K562 (cell line): ENCODE measurements at regions not wholly inside any gene's neighbourhood (a gene's known extent, or its start where the extent isn't known, plus 50 kb on each side); places are given as distances from the start of the nearest gene placed in this dataset.

Experiments
- ATAC-seq: fragments of 200-7000 bp; cut with Tn5 transposase; 3 replicates; pipeline ENCODE4 v1.9.1; 2020; ENCODE audit warnings: moderate library complexity
- BruUV-seq: library from RNA; stranded (reverse); fragments of 400-500 nt; replicated peaks from 2 replicates; lab custom pipeline; 2021; lab: Mats Ljungman, UMichigan
- CTCF ChIA-PET: fragments of 300-600 bp; formaldehyde crosslinking; extraction: SDS; loops from one replicate; lab custom pipeline; 2021; ENCODE audit warnings: low intra/inter-chr PET ratio; lab: Yijun Ruan, JAX
- POLR2A ChIA-PET: fragments of 300-600, 350-650 bp; sonication (Branson Sonifier 250); formaldehyde crosslinking; extraction: SDS; loops from one replicate; lab custom pipeline; 2021; ENCODE audit warnings: antibody characterized with exemption, inconsistent platforms; lab: Yijun Ruan, JAX
- DNase-seq, 4 experiments: peaks; one replicate each; pipeline versions ENCODE4 v3.0.0 to v3.0.0-alpha.2; 2011 to 2018; ENCODE audit warnings: low spot score in 3 of 4, mixed read lengths in 3 of 4; ENCODE audit errors: extremely low read depth in 1 of 4
- FAIRE-seq: peaks from 2 replicates; lab custom pipeline; 2011; peaks lifted over from hg19 to GRCh38; lab: Jason Lieb, UNC
- H2AFZ ChIP-seq: 2 replicates; pipeline ENCODE4 v1.6.0; 2011; ENCODE audit warnings: low read depth, low read length, control low read depth, inconsistent platforms
- H3K27ac ChIP-seq: fragments of 200-600 bp; 3 replicates; pipeline ENCODE4 v1.8.0; 2011; ENCODE audit warnings: low read depth, mild to moderate bottlenecking, control low read depth, inconsistent platforms, low read length, moderate library complexity, mixed read lengths; ENCODE audit errors: extremely low read depth
- H3K27me3 ChIP-seq, 2 experiments: fragments of 300-600 bp in 1 of 2; 2 replicates in 1 of 2; 3 replicates in 1 of 2; pipeline versions ENCODE4 v1.6.0 to v1.8.0; 2011; ENCODE audit warnings: inconsistent platforms in 2 of 2, low read length in 2 of 2, mild to moderate bottlenecking in 1 of 2, mixed read lengths in 1 of 2, moderate library complexity in 1 of 2; ENCODE audit not compliant: control insufficient read depth in 2 of 2, insufficient read depth in 2 of 2
- H3K36me3 ChIP-seq: fragments of 300-600 bp; 3 replicates; pipeline ENCODE4 v1.8.0; 2011; ENCODE audit warnings: mild to moderate bottlenecking, low read length, inconsistent platforms; ENCODE audit not compliant: control insufficient read depth, insufficient read depth
- H3K4me1 ChIP-seq, 2 experiments: fragments of 200-600 bp in 1 of 2; replicated peaks in 1 of 2; 2 replicates in 1 of 2; 3 replicates in 1 of 2; pipeline versions ENCODE4 v1.5.1 to v1.8.0; 2011; ENCODE audit warnings: inconsistent platforms in 2 of 2, low read length in 2 of 2, mild to moderate bottlenecking in 1 of 2, mixed read lengths in 1 of 2, moderate library complexity in 1 of 2; ENCODE audit not compliant: control insufficient read depth in 2 of 2, insufficient read depth in 2 of 2
- H3K4me2 ChIP-seq: 2 replicates; pipeline ENCODE4 v1.6.1; 2011; ENCODE audit warnings: low read length, control low read depth, inconsistent platforms, mixed read lengths; ENCODE audit not compliant: insufficient read depth
- H3K4me3 ChIP-seq: fragments of 200-600 bp; sonication (generic), shearing (Covaris generic); 2 replicates; pipeline ENCODE4 v1.5.1; 2016; ENCODE audit warnings: control low read depth, inconsistent platforms
- H3K79me2 ChIP-seq: fragments of 200-600 bp; 3 replicates; pipeline ENCODE4 v1.8.0; 2011; ENCODE audit warnings: low read length, inconsistent platforms; ENCODE audit not compliant: control insufficient read depth, insufficient read depth
- H3K9ac ChIP-seq, 2 experiments: 2 replicates each; pipeline versions ENCODE4 v1.6.0 to v1.6.1; 2011; ENCODE audit warnings: low read depth in 2 of 2, low read length in 2 of 2, control low read depth in 1 of 2, inconsistent platforms in 1 of 2, mild to moderate bottlenecking in 1 of 2, mixed read lengths in 1 of 2; ENCODE audit not compliant: insufficient read depth in 1 of 2
- H3K9me1 ChIP-seq: one replicate; pipeline ENCODE4 v1.6.0; 2011; ENCODE audit warnings: inconsistent platforms, mild to moderate bottlenecking, low read length, moderate library complexity; ENCODE audit not compliant: control insufficient read depth, insufficient read depth
- H3K9me3 ChIP-seq: replicated peaks from 2 replicates; pipeline ENCODE4 v1.5.1; 2011; ENCODE audit warnings: low read depth, low read length, inconsistent platforms; ENCODE audit not compliant: control insufficient read depth, insufficient read depth
- H4K20me1 ChIP-seq: replicated peaks from 2 replicates; pipeline ENCODE4 v1.6.1; 2011; ENCODE audit warnings: low read length, inconsistent platforms, mixed read lengths; ENCODE audit not compliant: control insufficient read depth, insufficient read depth
- CEBPG ChIP-seq, 3 experiments: fragments of 200-800 bp in 1 of 3; sonication (Bioruptor generic) in 1 of 3; sonication (generic) in 1 of 3; formaldehyde crosslinking in 1 of 3; IDR thresholded peaks in 2 of 3; conservative IDR thresholded peaks in 1 of 3; 2 replicates each; pipeline versions ENCODE4 v1.6.1 to v1.8.0; 2016 to 2022; ENCODE audit warnings: missing compliant biosample characterization in 2 of 3, missing genetic modification characterization in 2 of 3, mild to moderate bottlenecking in 1 of 3, missing genetic modification reagents in 1 of 3
- CSDE1 ChIP-seq, 2 experiments: fragments of 450-650 bp; IDR thresholded peaks; 2 replicates each; pipeline ENCODE4 v1.6.1; 2016; ENCODE audit warnings: mild to moderate bottlenecking in 1 of 2
- DDX20 ChIP-seq: fragments of 450-650 bp; IDR thresholded peaks from 2 replicates; pipeline ENCODE4 v1.6.1; 2016; ENCODE audit warnings: missing genetic modification characterization, low read depth, mild to moderate bottlenecking, missing compliant biosample characterization, moderate library complexity
- ELF2 ChIP-seq: fragments of 250-450 bp; sonication (Bioruptor Pico); IDR thresholded peaks from 2 replicates; pipeline ENCODE4 v1.5.0; 2021; ENCODE audit warnings: mild to moderate bottlenecking
- ELF4 ChIP-seq: fragments of 450-650 bp; formaldehyde crosslinking; IDR thresholded peaks from 2 replicates; pipeline ENCODE4 v1.4.0; 2022; ENCODE audit warnings: missing genetic modification characterization
- ESRRA ChIP-seq: fragments of 450-650 bp; IDR thresholded peaks from 2 replicates; pipeline ENCODE4 v1.6.1; 2014; ENCODE audit warnings: low read depth, mild to moderate bottlenecking, moderate library complexity, borderline replicate concordance
- FOXA3 ChIP-seq, 2 experiments: fragments of 450-650 bp in 1 of 2; sonication (generic) in 1 of 2; formaldehyde crosslinking; IDR thresholded peaks in 1 of 2; conservative IDR thresholded peaks in 1 of 2; 2 replicates each; pipeline versions ENCODE4 v1.4.0 to v1.8.0; 2020 to 2022; ENCODE audit warnings: mild to moderate bottlenecking in 2 of 2, missing genetic modification reagents in 1 of 2
- GTF2E2 ChIP-seq: fragments of 200-800 bp; sonication (Bioruptor generic); IDR thresholded peaks from 2 replicates; pipeline ENCODE4 v1.6.1; 2016; ENCODE audit warnings: missing genetic modification characterization, missing compliant biosample characterization
- ILF3 ChIP-seq: fragments of 450-650 bp; IDR thresholded peaks from 2 replicates; pipeline ENCODE4 v1.6.1; 2018; ENCODE audit warnings: antibody characterized with exemption, mild to moderate bottlenecking, moderate library complexity, borderline replicate concordance
- JUNB ChIP-seq: fragments of 450-650 bp; formaldehyde crosslinking; conservative IDR thresholded peaks from 2 replicates; pipeline ENCODE4 v1.4.0; 2020; ENCODE audit warnings: mild to moderate bottlenecking
- KAT8 ChIP-seq: fragments of 450-650 bp; IDR thresholded peaks from 2 replicates; pipeline ENCODE4 v1.6.1; 2016; ENCODE audit warnings: low read depth, mild to moderate bottlenecking
- KLF10 ChIP-seq: fragments of 250-450 bp; sonication (Bioruptor Pico); IDR thresholded peaks from 2 replicates; pipeline ENCODE4 v1.6.1; 2021; ENCODE audit warnings: matching md5 sums
- PRMT5 ChIP-seq: sonication (generic); formaldehyde crosslinking; IDR thresholded peaks from 2 replicates; pipeline ENCODE4 v1.5.0; 2020; ENCODE audit warnings: missing genetic modification reagents
- RFX7 ChIP-seq: fragments of 250-450 bp; sonication (Bioruptor Pico); IDR thresholded peaks from 2 replicates; pipeline ENCODE4 v1.5.1; 2021; ENCODE audit warnings: mild to moderate bottlenecking
- SMAD4 ChIP-seq: fragments of 250-450 bp; sonication (Bioruptor Pico); conservative IDR thresholded peaks from 2 replicates; pipeline ENCODE4 v1.8.0; 2021; ENCODE audit warnings: inconsistent platforms, mild to moderate bottlenecking, moderate library complexity
- STAT5A ChIP-seq: IDR thresholded peaks from 2 replicates; pipeline ENCODE4 v1.6.1; 2012; ENCODE audit warnings: low read length, inconsistent platforms, borderline replicate concordance
- THAP7 ChIP-seq: fragments of 250-450 bp; sonication (Bioruptor Pico); IDR thresholded peaks from 2 replicates; pipeline ENCODE4 v1.5.0; 2021
- THRA ChIP-seq: fragments of 450-650 bp; IDR thresholded peaks from 2 replicates; pipeline ENCODE4 v1.6.1; 2017; ENCODE audit warnings: mild to moderate bottlenecking, moderate library complexity
- ZBTB7A ChIP-seq: IDR thresholded peaks from 2 replicates; pipeline ENCODE4 v1.6.1; 2011; ENCODE audit warnings: low read depth, mild to moderate bottlenecking, low read length, moderate library complexity, borderline replicate concordance; ENCODE audit not compliant: control insufficient read depth
- ZFP30 ChIP-seq: fragments of 250-450 bp; sonication (Bioruptor Pico); IDR thresholded peaks from 2 replicates; pipeline ENCODE4 v1.8.0; 2022; ENCODE audit warnings: moderate library complexity, mild to moderate bottlenecking, inconsistent platforms, borderline replicate concordance
- ZKSCAN8 ChIP-seq: fragments of 200-800 bp; sonication (Bioruptor generic); IDR thresholded peaks from 2 replicates; pipeline ENCODE4 v1.6.1; 2016; ENCODE audit warnings: missing genetic modification characterization, missing compliant biosample characterization
- ZNF445 ChIP-seq: fragments of 250-450 bp; sonication (Bioruptor Pico); IDR thresholded peaks from 2 replicates; pipeline ENCODE4 v1.4.0; 2020; ENCODE audit warnings: low read depth, mild to moderate bottlenecking, moderate library complexity
- whole genome bisulfite sequencing: fragments of 100-300 bp; shearing (Covaris generic); methylation state at CpG from one replicate; pipeline ENCODE4 v1.1.6; 2016; ENCODE audit warnings: low coverage, mixed read lengths; ENCODE audit not compliant: insufficient coverage; ENCODE audit errors: missing lambda C conversion rate; 5-methylcytosine and 5-hydroxymethylcytosine counted together
- in situ Hi-C: fragments of 300-500 bp; cut with MboI; formaldehyde crosslinking; loops from 4 replicates; pipeline ENCODE4 v1.15.0; 2018; ENCODE audit warnings: inconsistent platforms, mixed read lengths
- intact Hi-C: fragments of 100-400 bp; cut with micrococcal nuclease; formaldehyde crosslinking; loops from 2 replicates; pipeline ENCODE4 v1.14.2; 2022

GRCh38 chr6:154675602-154676088, 57.6 kb upstream of the SCAF8 start (continued):
- TF ChIP-seq ZBTB7A (no peak), DDX20 (tag) (no peak), ELF4 (CRISPR knock-in tag) (no peak), JUNB (CRISPR knock-in tag) (no peak), CEBPG (CRISPR knock-in tag; IDR thresholded peaks at IDR 0.05) (peak; percentile 43; the same call in 1 of the 2 replicates), CEBPG (tag; conservative IDR thresholded peaks at IDR 0.05 in 1 of 2, IDR thresholded peaks at IDR 0.05 in 1 of 2) (peak in 1 of 2 experiments; percentile 70; a peak in 2 of 4 replicates), ZKSCAN8 (no peak), RFX7 (no peak), KLF10 (CRISPR knock-in tag) (no peak), ZNF445 (no peak), GTF2E2 (tag) (no peak)

- in situ Hi-C loops = no loop called here
- CTCF ChIA-PET = no interaction called here
- WGBS = 18% methylated on average over 10 of the region's 10 CpGs
- intact Hi-C loops = no loop called here
- DNase-seq (no peak), FAIRE-seq (peak; percentile 52), ATAC-seq (peak; percentile 63)
- POLR2A ChIA-PET = interaction anchor here (0.9 kb wide), 1 partner anchor 10 kb away, joined by 3 read pairs; no protein-coding TSS in a partner anchor
- H3K9me3 ChIP-seq = no peaks in the 10 kb centered on the region
- no peak overlapping the region for H3K9ac ChIP-seq
- no peak for TF ChIP-seq ESRRA
- no peak for TF ChIP-seq SMAD4
- no peak for TF ChIP-seq ILF3
- no peak for TF ChIP-seq PRMT5 (CRISPR knock-in tag)
- no peak for TF ChIP-seq CSDE1 (IDR thresholded peaks at IDR 0.05)
- TF ChIP-seq FOXA3 (CRISPR knock-in tag; conservative IDR thresholded peaks at IDR 0.05 in 1 of 2, IDR thresholded peaks at IDR 0.05 in 1 of 2) = no peak
- TF ChIP-seq THAP7 (CRISPR knock-in tag) = no peak
- TF ChIP-seq ELF2 (CRISPR knock-in tag) = no peak
- no peak for TF ChIP-seq STAT5A
- TF ChIP-seq THRA = no peak
- no peak for TF ChIP-seq KAT8
- no peak for TF ChIP-seq ZFP30 (CRISPR knock-in tag)
- no peaks in the 10 kb centered on the region for H3K36me3 ChIP-seq
- no peaks in the 10 kb centered on the region for H3K27me3 ChIP-seq
- no peak overlapping the region for H3K4me3 ChIP-seq
- no peaks in the 10 kb centered on the region for H4K20me1 ChIP-seq
- H2AFZ ChIP-seq = peak overlapping the region; percentile 73
- BruUV-seq = no TSS peak
- H3K4me1 ChIP-seq = no peaks in the 10 kb centered on the region
- H3K4me2 ChIP-seq = no peak overlapping the region; the same call in 1 of the 2 replicates
- no peaks in the 10 kb centered on the region for H3K79me2 ChIP-seq
- H3K9me1 ChIP-seq = no peaks in the 10 kb centered on the region
- H3K27ac ChIP-seq = no peak overlapping the region
Observed at GRCh38 chr6:154682633-154683125, 50.5 kb upstream of the SCAF8 start.
